GM18507 (cell line): ENCODE measurements at regions not wholly inside any gene's neighbourhood (a gene's known extent, or its start where the extent isn't known, plus 50 kb on each side); places are given as distances from the start of the nearest gene placed in this dataset.
"Not testable (repeated sequence)": the region's sequence is repeated elsewhere in the genome, so short reads cannot be mapped to it uniquely, and the experiment has no call there.

Experiments used
- DNase-seq: peaks from one replicate; pipeline ENCODE4 v3.0.0; 2011; ENCODE audit warnings: low read depth; ENCODE audit not compliant: insufficient read length; ENCODE audit errors: extremely low spot score
- FAIRE-seq: peaks from 2 replicates; lab custom pipeline; 2011; peaks lifted over from hg19 to GRCh38; lab: Jason Lieb, UNC

DNA sequence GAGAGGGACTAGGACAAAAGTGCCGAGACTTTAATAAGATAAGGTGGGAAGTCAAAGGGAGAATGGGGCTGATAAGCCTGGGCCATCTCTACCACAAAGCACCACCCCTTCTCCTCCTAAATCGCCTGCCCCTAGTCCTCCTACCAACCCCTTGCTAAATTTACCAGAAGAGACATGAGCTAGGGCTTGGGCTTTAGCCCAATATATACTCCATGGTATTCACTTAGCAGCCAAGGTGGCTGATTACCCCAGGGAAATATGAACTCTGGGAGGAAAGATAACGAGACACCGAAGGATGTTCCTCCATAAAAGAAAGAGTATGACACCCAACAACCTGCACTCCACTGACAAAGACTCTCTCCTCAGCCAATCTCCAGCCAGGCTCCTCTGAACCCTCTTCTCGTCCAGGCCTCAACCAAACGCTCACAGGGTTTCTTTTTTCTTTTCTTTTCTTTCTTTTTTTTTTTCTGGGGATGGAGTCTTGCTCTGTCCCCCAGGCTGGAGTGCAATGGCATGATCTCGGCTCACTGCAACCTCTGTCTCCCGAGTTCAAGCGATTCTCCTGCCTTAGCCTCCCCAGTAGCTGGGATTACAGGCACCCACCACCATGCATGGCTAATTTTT, 610.2 kb downstream of the UQCRFS1 start:
- DNase-seq (no peak), FAIRE-seq (no peak)

DNA sequence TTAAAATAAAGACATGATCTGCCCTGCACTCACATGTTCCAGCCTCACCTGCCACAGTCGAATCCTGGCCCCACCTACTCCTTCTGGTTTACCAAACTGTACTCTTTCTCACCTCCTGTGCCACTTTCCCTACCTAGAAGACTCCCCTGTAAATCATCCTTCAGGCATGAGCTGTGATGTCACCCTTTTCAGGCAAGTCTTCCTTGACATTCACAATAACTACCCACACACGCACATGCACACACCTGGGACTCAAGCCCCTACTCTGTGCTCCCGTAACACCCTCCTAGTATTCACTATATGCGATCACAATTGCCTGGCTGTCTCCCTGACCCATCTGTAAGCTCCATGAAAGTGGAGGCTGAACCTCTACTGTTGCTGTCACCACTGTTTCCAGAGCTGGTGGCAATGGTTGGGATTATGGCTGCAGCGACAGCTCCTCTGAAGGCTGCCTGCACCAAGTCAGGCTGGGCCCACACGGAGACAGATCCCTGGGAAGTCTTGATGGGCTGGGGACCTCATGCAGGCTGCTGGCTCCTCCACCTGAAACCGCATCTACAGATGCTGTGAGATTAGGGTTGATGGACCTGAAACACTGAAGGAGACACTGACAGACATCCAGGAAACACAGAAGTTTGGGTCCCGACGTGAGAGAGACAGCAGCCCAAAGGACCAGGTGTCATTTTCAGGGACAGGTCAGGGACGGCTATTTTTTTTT, 611.1 kb downstream of the UQCRFS1 start:
- FAIRE-seq = no peak

DNA sequence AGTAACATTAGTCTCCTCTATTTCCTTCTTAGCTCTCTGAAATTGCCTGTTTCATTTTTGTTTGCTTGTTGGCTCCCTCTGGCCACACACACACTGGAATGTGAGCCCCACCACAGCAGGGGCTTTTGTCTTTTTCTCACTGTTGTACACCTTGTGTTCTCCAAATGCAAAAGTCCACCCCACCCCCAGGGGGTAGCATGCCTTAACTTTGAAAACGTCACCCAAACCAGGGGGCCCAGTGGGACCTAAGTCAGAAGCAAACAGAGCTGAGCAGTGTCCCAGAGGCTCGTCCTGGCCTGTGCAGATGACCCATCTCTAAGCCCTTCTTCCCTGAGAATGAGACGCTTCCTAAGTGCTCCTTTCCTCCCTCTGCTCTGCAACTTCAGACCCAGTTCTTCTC, 614.1 kb downstream of the UQCRFS1 start:
- DNase-seq (no peak), FAIRE-seq (no peak)

More for the DNA sequence above, 611.1 kb downstream of the UQCRFS1 start:
- no peak for DNase-seq

DNA sequence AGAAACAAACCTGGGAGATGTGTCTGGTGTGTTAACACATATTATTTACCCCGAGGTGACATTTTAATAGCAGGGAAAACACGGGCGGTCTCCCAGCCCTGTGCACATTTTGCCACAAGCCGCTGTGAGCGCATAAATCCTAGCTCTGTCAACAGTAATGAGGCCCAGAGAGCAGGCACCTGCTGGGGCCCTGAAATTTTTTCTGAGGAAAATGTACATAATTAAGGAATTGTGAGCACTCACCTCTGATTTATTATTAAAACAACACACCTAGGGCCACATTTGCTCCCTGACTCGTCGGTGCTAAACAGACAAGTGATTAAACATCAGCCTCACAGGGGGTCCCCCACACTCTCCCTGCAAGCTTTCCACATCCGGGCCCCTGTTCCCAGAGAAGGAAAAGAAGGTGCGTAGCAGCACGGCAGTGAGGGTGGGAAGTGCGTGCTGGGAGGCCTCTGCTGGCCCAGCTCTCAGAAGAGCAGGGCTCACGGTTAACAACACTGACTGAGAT, 616.3 kb downstream of the UQCRFS1 start:
- DNase-seq = no peak
- FAIRE-seq = no peak

DNA sequence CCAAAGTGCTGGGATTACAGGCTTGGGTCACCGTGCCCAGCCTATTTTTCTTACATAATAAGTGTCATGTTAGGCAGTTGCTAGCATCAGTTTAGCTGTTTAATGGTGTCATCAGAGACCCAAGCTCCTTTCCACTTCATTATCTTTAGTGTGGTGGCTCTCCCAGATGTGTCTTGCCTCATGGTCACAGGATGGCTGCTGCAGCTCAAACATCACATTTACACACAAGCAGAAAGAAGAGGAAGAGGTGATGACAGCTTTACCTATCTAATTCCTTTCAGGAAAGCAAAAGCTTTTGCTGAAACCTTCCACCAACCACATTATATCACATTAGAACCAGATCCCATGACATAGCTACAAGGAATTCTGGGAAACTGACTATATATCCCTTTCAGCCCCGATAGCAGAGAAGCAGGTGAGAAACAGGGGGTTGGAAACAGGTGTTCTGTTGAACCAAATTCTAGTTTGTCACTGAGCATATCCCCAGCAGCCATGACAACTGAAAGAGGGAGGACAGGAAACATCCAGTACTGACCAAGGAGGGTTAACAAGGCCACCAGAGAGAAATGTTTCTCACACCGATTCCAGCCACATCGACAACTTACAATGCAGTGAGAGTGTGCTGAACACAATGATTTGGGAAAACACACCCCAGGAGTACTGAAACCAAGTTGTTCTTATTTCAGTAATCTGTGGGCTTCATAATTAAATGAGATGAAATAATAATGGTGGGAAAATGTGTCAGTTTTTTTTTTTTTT, 617.0 kb downstream of the UQCRFS1 start:
- no peak for DNase-seq
- no peak for FAIRE-seq

DNA sequence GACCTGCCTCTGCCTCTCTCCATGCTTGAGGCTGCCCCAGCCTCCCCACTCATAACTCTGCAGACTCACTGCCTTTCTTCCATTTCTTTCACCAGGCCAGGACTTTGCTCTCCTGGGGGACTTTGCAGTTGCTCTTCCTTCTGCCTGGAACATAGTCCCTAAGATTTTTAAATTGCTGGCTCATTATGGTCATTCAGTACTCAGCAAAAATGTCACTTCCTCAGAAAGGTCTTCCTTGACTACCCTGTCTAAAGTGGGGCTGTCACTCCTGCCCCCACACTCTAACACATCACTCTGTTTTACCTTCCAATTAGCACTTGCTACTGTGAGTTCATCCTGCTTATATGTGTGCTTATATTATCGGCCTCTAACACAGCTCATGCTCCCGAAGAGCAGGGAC, 618.2 kb downstream of the UQCRFS1 start:
- FAIRE-seq (no peak), DNase-seq (no peak)

DNA sequence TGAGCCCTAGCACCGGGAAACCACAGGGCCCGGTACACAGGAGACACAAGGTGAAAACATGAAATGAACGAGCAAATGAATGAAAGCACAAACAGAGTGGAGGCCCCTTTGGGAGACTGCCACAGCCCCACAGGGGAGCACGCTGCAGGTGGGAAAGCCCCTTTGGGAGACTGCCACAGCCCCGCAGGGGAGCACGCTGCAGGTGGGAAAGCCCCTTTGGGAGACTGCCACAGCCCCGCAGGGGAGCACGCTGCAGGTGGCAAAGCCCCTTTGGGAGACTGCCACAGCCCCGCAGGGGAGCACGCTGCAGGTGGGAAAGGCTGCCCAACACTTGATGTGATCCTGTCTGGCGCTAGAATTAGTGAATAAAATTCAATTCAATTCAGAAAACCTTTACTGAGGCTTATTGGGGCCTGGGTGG, 623.0 kb downstream of the UQCRFS1 start:
- not testable (repeated sequence) for FAIRE-seq

DNA sequence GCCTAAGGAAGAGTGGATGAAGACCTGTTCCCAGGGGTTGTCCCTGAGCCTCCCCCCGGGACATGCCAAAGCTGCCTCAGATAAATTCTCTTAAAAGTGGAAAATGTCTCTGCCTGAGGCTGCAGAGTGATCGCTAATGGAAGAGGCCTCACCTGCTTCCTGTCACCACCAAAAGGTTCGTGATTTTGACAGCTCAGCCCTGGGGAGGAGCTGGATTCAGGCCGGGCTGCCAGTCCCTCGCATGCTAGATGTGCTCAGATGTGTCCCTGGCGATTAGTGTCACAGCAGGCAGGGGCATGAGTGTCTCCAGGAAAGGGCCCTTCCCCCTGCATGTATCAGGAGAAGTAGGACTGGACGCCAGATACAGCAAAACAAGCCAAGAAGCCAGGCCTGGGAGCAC, 626.5 kb downstream of the UQCRFS1 start:
- no peak for FAIRE-seq
- DNase-seq = no peak

More for the DNA sequence above, 623.0 kb downstream of the UQCRFS1 start:
- not testable (repeated sequence) for DNase-seq

DNA sequence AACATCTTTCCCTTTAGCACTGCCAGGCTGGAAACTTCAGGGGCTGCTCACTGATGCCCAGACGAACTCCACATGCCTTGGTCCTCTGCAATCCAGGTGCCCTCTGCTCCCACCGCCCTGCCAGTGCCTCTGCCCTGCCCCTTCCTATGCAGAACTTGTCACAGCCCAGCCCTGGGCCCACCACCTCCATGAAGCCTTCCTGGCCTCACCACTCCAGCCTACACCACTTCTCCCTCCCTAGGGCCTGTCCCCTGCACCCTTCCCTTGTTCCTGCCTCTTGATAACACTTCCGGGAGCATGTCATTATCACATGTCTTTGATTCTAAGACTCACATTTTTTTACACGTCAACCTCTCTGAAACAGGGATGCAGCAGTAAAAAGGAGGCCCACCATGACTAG, 627.2 kb downstream of the UQCRFS1 start:
- DNase-seq (no peak), FAIRE-seq (no peak)

DNA sequence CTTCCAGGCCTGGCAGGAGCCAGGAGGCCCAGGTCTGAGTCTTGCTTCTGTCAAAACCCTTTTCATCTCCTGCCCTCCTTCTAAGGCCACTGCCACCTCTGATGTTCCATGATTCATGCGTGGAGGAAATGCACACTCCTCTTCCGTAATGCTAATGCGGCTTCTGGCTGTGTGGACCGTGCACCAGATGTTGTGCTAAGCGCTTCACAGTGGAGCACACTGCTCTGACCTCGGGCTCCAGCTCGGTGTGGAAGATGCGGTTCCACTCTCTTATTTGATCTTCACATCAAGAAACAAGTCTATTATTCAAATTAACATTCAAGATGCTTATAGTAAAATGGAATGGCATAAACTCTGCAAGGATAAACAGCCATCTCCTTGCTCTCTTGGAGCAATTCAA, 629.2 kb downstream of the UQCRFS1 start:
- FAIRE-seq (no peak), DNase-seq (no peak)

DNA sequence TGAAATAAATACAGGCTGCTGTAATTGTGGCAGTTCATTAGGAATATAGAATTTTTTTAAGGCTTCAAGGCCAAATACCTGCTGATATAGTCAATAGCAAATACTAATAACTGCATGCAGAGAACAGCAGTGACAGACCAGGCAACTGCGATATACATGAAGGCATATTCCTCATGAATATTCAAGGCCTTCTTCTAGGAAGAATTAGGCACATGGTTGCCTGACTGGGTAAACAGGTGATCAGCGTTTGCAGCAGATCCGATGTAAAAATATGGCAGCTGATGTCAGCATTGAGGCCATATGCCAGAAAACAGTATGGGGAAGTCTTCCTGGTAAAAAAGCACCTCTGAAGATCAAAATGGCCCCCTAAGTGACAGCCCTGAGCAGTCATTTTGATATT, 629.7 kb downstream of the UQCRFS1 start:
- FAIRE-seq (no peak), DNase-seq (no peak)

DNA sequence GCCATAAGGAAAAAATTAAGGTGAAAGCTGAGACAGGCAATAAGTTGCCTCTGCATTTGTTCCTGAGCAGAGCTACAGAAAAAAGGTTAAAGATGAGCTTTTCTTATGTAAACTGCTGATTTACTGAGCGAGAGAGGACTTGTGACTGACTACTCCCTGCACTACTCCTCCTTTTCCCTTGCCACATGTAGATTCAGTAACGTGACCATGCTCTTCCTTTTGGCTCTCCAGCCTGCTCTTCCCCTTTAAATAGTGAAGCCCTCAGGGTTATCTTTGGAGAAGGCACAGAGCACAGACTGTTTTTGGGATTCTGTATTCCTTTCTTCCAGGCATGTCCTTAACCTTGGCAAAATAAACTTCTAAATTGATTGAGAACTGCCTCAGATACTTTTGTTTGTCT, 630.2 kb downstream of the UQCRFS1 start:
- no peak for FAIRE-seq
- DNase-seq = no peak

DNA sequence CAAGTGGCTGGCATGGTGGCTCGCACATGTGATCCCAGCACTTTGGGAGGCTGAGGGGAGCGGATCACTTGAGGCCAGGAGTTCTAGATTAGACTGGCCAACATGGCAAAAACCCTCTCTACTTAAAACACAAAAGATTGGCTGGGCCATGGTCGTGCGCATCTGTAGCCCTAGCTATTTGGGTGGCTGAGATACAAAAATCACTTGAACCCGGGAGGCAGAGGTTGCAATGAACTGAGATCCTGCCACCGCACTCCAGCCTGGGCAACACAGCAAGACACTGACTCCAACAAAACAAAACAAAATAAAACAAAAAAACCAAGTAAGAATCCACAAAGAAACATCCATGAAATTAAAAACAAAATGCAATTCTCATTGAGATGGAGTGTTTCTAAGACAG, 630.6 kb downstream of the UQCRFS1 start:
- FAIRE-seq (no peak), DNase-seq (no peak)

DNA sequence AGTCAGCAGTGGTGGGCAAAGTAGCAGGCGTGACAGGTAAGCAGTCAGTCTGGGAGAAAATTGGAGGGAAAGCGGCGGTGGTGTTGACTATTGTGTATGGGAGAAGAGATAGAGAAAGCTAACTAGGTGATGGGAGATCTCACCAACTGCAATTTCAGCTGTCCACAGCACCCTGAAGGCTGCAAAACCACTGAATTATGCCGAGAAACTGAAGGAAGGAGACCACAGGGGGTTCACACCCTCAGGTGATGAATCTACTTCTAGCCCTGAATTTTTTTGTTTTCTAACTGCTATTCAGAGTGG, 631.5 kb downstream of the UQCRFS1 start:
- FAIRE-seq (no peak), DNase-seq (no peak)

DNA sequence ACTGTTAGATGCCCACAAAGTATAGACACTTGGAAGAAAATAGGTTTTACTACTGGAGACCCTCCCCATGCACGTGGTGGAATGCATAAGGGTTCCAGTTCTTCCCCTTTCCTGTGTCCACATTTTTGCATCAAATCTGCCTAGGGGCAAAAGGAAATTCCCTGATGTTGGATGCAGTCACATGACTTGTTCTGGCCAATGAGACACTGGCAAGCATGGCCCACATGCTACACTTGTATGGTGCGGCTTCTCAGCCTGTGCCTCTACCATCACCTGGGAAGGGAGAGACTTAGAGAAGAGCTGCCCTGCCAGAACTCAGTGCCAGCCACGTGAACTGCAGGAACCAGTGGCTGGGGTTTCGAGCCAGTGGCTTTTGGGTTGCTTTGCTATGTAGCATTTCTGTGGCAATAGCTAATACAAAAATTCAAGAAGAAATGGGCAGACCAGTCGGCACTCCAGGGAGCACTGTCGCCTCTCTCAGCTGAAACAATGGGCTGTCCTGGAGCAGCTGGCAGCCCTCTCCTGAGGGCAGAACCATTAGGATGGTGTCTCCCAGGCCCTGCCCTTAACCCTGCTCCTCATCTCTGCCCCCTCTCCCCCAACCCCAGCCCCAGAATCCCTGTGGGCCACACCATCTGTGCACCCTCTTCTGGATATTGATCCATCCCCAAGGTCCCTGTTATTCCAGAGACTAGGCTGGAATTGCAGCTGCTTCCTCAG, 634.0 kb downstream of the UQCRFS1 start:
- FAIRE-seq (no peak), DNase-seq (no peak)

DNA sequence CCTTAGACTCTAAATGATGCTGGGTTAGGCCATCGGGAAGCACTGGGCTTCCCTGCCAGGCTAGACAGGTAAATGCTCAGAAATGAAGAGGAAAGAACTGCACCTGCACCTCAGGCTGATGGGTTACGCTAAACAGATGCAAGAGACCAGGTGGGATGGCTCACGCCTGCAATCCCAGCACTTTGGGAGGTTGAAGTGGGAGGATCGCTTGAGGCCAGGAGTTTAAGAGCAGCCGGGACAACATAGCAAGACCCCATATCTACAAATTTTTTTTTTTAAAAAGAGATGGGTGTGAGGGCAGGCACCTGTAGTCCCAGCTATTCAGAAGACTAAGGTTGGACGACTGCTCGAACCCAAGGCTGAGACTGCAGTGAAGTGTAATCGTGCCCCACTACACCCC, 634.7 kb downstream of the UQCRFS1 start:
- DNase-seq (no peak), FAIRE-seq (no peak)

DNA sequence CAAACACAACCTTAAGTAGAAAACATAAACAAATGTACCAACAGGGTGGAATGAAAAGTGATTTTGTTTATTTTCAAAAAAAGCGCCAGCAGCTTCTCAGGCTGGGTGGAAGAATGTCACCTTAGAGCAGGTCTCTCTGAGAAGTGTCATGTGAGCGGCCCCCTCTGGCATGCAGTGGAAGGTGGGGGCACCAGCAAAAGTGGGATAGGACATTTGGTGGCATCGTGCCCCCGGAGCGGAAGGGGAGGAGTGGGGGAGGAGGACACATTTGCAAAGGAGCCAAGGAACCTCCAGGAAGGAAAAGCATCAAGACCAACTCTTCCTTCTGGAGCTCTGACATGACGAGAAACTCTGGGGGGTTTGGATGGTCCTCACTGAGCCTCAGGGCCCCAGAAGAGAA, 635.3 kb downstream of the UQCRFS1 start:
- DNase-seq (no peak), FAIRE-seq (no peak)

DNA sequence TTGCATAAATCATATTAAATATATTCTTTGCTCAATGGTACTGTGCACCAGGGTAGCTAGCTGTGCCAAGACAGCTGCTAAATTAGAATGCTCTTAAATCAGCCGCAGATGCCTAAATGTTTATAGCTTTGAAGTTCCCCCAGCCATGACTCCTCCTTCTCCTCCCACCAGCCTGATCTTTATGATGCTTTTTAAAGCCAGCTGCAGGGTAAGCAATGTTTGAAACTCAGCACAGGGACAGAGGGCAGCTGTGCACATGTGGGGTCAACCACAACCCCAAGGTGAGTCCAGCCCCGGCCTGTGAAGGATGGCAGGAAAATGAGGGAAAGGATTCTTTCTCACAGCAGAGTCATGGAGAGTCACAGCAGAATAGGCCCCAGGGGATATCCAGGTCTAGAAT, 635.7 kb downstream of the UQCRFS1 start:
- DNase-seq = no peak
- no peak for FAIRE-seq

DNA sequence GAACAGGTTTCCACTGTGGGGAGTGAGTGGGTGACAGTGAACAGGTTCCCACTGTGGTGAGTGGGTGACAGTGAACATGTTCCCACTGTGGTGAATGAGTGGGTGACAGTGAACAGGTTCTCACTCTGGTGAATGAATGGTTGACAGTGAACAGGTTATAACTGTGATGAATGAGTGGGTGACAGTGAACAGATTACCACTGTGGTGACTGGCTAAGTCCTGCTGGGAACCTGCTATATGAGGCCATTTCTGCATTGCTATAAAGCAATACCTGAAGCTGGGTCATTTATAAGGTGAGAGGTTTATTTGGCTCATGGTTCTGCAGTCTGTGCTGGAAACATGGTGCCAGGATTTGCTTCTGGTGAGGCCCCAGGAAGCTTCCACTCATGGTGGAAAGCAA, 637.1 kb downstream of the UQCRFS1 start:
- FAIRE-seq = no peak
- no peak for DNase-seq

DNA sequence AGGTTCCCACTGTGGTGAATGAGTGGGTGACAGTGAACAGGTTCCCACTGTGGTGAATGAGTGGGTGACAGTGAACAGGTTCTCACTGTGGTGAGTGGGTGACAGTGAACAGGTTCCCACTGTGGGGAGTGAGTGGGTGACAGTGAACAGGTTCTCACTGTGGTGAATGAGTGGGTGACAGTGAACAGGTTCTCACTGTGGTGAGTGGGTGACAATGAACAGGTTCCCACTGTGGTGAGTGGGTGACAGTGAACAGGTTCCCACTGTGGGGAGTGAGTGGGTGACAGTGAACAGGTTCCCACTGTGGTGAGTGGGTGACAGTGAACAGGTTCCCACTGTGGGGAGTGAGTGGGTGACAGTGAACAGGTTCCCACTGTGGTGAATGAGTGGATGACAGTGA, 637.6 kb downstream of the UQCRFS1 start:
- not testable (repeated sequence) for FAIRE-seq, DNase-seq
